Activated CD4-positive, alpha-beta memory T cell treated with anti-CD3 and anti-CD28 coated beads, Interleukin-2, amount 10 ng/mL, durations not matched to agents 7 days and 5 days (primary cell): ENCODE measurements at regions not wholly inside any gene's neighbourhood (a gene's known extent, or its start where the extent isn't known, plus 50 kb on each side); places are given as distances from the start of the nearest gene placed in this dataset.
"Not testable (repeated sequence)": the region's sequence is repeated elsewhere in the genome, so short reads cannot be mapped to it uniquely, and the experiment has no call there.

Source experiments
- CTCF ChIA-PET: fragments of 350-600 bp; sonication (Branson Sonifier 250); formaldehyde crosslinking; loops from one replicate; lab custom pipeline; 2021; ENCODE audit warnings: antibody characterized with exemption, inconsistent platforms; lab: Charles Lee
- POLR2A ChIA-PET: fragments of 350-600 bp; sonication (Branson Sonifier 250); formaldehyde crosslinking; loops from one replicate; lab custom pipeline; 2021; ENCODE audit warnings: antibody characterized with exemption; lab: Charles Lee
- DNase-seq: peaks from one replicate; pipeline ENCODE4 v3.0.0-alpha.2; 2020
- H3K27ac Mint-ChIP-seq: one replicate; pipeline ENCODE4 v1.8.0; 2021; ENCODE audit warnings: mild to moderate bottlenecking, mixed read lengths
- H3K27me3 Mint-ChIP-seq: one replicate; pipeline ENCODE4 v1.8.0; 2021; ENCODE audit warnings: mixed read lengths
- H3K36me3 Mint-ChIP-seq: one replicate; pipeline ENCODE4 v1.8.0; 2021; ENCODE audit warnings: low read depth, mixed read lengths
- H3K4me1 Mint-ChIP-seq: one replicate; pipeline ENCODE4 v1.8.0; 2021; ENCODE audit warnings: mixed read lengths
- H3K4me3 Mint-ChIP-seq: one replicate; pipeline ENCODE4 v1.8.0; 2021; ENCODE audit warnings: mild to moderate bottlenecking, mixed read lengths
- H3K9me3 Mint-ChIP-seq: one replicate; pipeline ENCODE4 v1.8.0; 2021; ENCODE audit warnings: mixed read lengths

- Mint-ChIP-seq H3K9me3 (no peaks in the 10 kb centered on the region), H3K36me3 (no peaks in the 10 kb centered on the region), H3K4me1 (no peaks in the 10 kb centered on the region), H3K27ac (no peak overlapping the region), H3K27me3 (peaks cover 7% of the 10 kb centered on the region), H3K4me3 (no peak overlapping the region)
- no peak for DNase-seq
- CTCF ChIA-PET = interaction anchor here (0.6 kb wide), 1 partner anchor 8 kb away, joined by 3 read pairs; no protein-coding TSS in a partner anchor
- POLR2A ChIA-PET = no interaction called here
Observed at GRCh38 chr13:44629465-44630183, 53.5 kb upstream of the TSC22D1 start.

GRCh38 chr13:44628826-44629225 is 52.7 kb upstream of the TSC22D1 start:
- H3K36me3 Mint-ChIP-seq, H3K27me3 Mint-ChIP-seq, DNase-seq, POLR2A ChIA-PET, H3K4me3 Mint-ChIP-seq, CTCF ChIA-PET, H3K9me3 Mint-ChIP-seq, H3K27ac Mint-ChIP-seq, H3K4me1 Mint-ChIP-seq: not testable (repeated sequence)

- Mint-ChIP-seq H3K36me3 (no peaks in the 10 kb centered on the region), H3K4me3 (no peak overlapping the region), H3K27ac (no peak overlapping the region), H3K27me3 (peaks cover 7% of the 10 kb centered on the region), H3K4me1 (no peaks in the 10 kb centered on the region), H3K9me3 (no peaks in the 10 kb centered on the region)
- DNase-seq = no peak
- POLR2A ChIA-PET = no interaction called here
- CTCF ChIA-PET = no interaction called here
Observed at GRCh38 chr13:44627441-44627840, 51.3 kb upstream of the TSC22D1 start.

GRCh38 chr13:44626176-44626575 is 50.0 kb upstream of the TSC22D1 start:
- no peak for DNase-seq
- ChIA-PET POLR2A (no interaction called here), CTCF (no interaction called here)
- no peak overlapping the region for H3K27ac Mint-ChIP-seq
- H3K27me3 Mint-ChIP-seq = peaks cover 7% of the 10 kb centered on the region
- no peak overlapping the region for H3K4me3 Mint-ChIP-seq
- H3K9me3 Mint-ChIP-seq = no peaks in the 10 kb centered on the region
- no peaks in the 10 kb centered on the region for H3K4me1 Mint-ChIP-seq
- H3K36me3 Mint-ChIP-seq = no peaks in the 10 kb centered on the region
